Motor neuron (in vitro differentiated cells): ENCODE measurements at regions not wholly inside any gene's neighbourhood (a gene's known extent, or its start where the extent isn't known, plus 50 kb on each side); places are given as distances from the start of the nearest gene placed in this dataset.

Experiments used
- ATAC-seq, 8 experiments: fragments of 200-7000 bp; cut with Tn5 transposase; replicated peaks in 6 of 8; 2 replicates each; pipeline ENCODE4 v1.8.0; 2021; ENCODE audit warnings: mild to moderate bottlenecking in 8 of 8, moderate library complexity in 8 of 8
- H3K27ac ChIP-seq, 2 donors: fragments of 250-450 bp; sonication (Bioruptor Pico); 2 replicates each; pipeline ENCODE4 v1.9.0; 2021; ENCODE audit warnings: antibody characterized with exemption in 2 of 2, mild to moderate bottlenecking in 2 of 2, moderate library complexity in 1 of 2
- H3K4me1 ChIP-seq, 2 donors: fragments of 250-450 bp; sonication (Bioruptor Pico); replicated peaks in 1 of 2; 2 replicates each; pipeline ENCODE4 v1.6.1; 2021; ENCODE audit warnings: antibody characterized with exemption in 2 of 2, mild to moderate bottlenecking in 2 of 2, moderate library complexity in 1 of 2
- H3K4me3 ChIP-seq, 5 donors: fragments of 250-450 bp; sonication (Bioruptor Pico); 2 replicates each; pipeline ENCODE4 v1.9.0; 2021; ENCODE audit warnings: antibody characterized with exemption in 5 of 5, mild to moderate bottlenecking in 5 of 5, moderate library complexity in 4 of 5
- WGBS, 10 experiments: fragments of 450-650 bp; shearing (Covaris generic); methylation state at CpG; one replicate each; pipeline ENCODE4 v1.0.0; 2022; 5-methylcytosine and 5-hydroxymethylcytosine counted together
- in situ Hi-C, 9 experiments: fragments of 400-800 bp; cut with MboI; loops; one replicate each; pipeline ENCODE4 v1.15.0; 2021; ENCODE audit warnings: low sequenced_read_pairs in 9 of 9, low pct_unique_long_range_greater_than_20kb in 2 of 9; ENCODE audit not compliant: unreplicated experiment in 9 of 9

GRCh38 chr13:67742478-67742877 lies 512.3 kb upstream of the PCDH9 start:
- in situ Hi-C loops, result no loop called here
- no peak overlapping the region for H3K4me3 ChIP-seq
- H3K27ac ChIP-seq, result no peak overlapping the region
- 0 to 100% (median 58%) methylated on average over 1 to 2 of the region's 2 CpGs; no CpG with 5 or more reads in 2 of the 10 experiments for WGBS, 10 experiments
- H3K4me1 ChIP-seq, result peaks cover 0 to 12% of the 10 kb centered on the region in 2 donors
- no peak for ATAC-seq

- H3K27ac ChIP-seq, result no peak overlapping the region
- in situ Hi-C loops, result no loop called here
- peak in 3 of 8 experiments; percentile 46 to 78 (median 60) for ATAC-seq
- WGBS, 10 experiments, result 0 to 80% (median 49%) methylated on average over 1 to 4 of the region's 4 CpGs
- H3K4me3 ChIP-seq, result no peak overlapping the region
- H3K4me1 ChIP-seq, result peaks cover 5 to 20% of the 10 kb centered on the region in 2 donors
Observed at GRCh38 chr13:67740871-67741535, 510.9 kb upstream of the PCDH9 start.

GRCh38 chr13:67736646-67737420 lies 506.7 kb upstream of the PCDH9 start:
- Histone ChIP-seq H3K27ac (peak overlapping the region in 1 of 2 donors; percentile 11), H3K4me3 (no peak overlapping the region), H3K4me1 (peaks cover 11 to 20% of the 10 kb centered on the region in 2 donors)
- in situ Hi-C loops, result no loop called here
- WGBS, 10 experiments, result 0 to 48% (median 17%) methylated on average over 1 to 4 of the region's 4 CpGs
- peak; percentile 77 to 95 (median 91) for ATAC-seq

GRCh38 chr13:67735651-67736050 lies 505.5 kb upstream of the PCDH9 start:
- no peak for ATAC-seq
- H3K4me3 ChIP-seq, result no peak overlapping the region
- 60 to 100% (median 100%) methylated on average over 1 of the region's 1 CpG; no CpG with 5 or more reads in 1 of the 10 experiments for WGBS, 10 experiments
- in situ Hi-C loops, result no loop called here
- peaks cover 11 to 12% of the 10 kb centered on the region in 2 donors for H3K4me1 ChIP-seq
- no peak overlapping the region for H3K27ac ChIP-seq

- in situ Hi-C loops, result no loop called here
- Histone ChIP-seq H3K4me3 (no peak overlapping the region), H3K27ac (no peak overlapping the region), H3K4me1 (no peaks in the 10 kb centered on the region)
- ATAC-seq, result peak in 1 of 8 experiments; percentile 45
- 0 to 100% (median 45%) methylated on average over 1 to 3 of the region's 3 CpGs; no CpG with 5 or more reads in 2 of the 10 experiments for WGBS, 10 experiments
Observed at GRCh38 chr13:67726979-67727378, 496.8 kb upstream of the PCDH9 start.

- Histone ChIP-seq H3K4me3 (no peak overlapping the region), H3K27ac (no peak overlapping the region), H3K4me1 (no peaks in the 10 kb centered on the region)
- WGBS, 10 experiments, result 0 to 100% (median 65%) methylated on average over 1 to 2 of the region's 2 CpGs
- no peak for ATAC-seq
- in situ Hi-C loops, result no loop called here
Observed at GRCh38 chr13:67725999-67726398, 495.9 kb upstream of the PCDH9 start.

- no peak overlapping the region for H3K4me3 ChIP-seq
- 0 to 100% (median 93%) methylated on average over 1 of the region's 1 CpG; no CpG with 5 or more reads in 2 of the 10 experiments for whole genome bisulfite sequencing, 10 experiments
- in situ Hi-C loops, result no loop called here
- no peak overlapping the region for H3K27ac ChIP-seq
- ATAC-seq, result peak in 1 of 8 experiments; percentile 32
- H3K4me1 ChIP-seq, result no peaks in the 10 kb centered on the region
Observed at GRCh38 chr13:67713571-67713970, 483.4 kb upstream of the PCDH9 start.

- peak in 3 of 8 experiments; percentile 13 to 81 (median 53) for ATAC-seq
- WGBS, 10 experiments, result 12 to 94% (median 80%) methylated on average over 1 to 3 of the region's 3 CpGs; no CpG with 5 or more reads in 3 of the 10 experiments
Observed at GRCh38 chr13:67696775-67697174, 466.6 kb upstream of the PCDH9 start.

GRCh38 chr13:67664502-67664901 lies 434.4 kb upstream of the PCDH9 start:
- Histone ChIP-seq H3K27ac (no peak overlapping the region), H3K4me3 (no peak overlapping the region), H3K4me1 (peaks cover 3 to 18% of the 10 kb centered on the region in 2 donors)
- peak in 5 of 8 experiments; percentile 45 to 94 (median 53) for ATAC-seq
- in situ Hi-C loops, result no loop called here
- WGBS, 10 experiments, result 0 to 67% (median 31%) methylated on average over 1 to 2 of the region's 2 CpGs; no CpG with 5 or more reads in 3 of the 10 experiments

More at GRCh38 chr13:67696775-67697174, 466.6 kb upstream of the PCDH9 start:
- H3K4me1 ChIP-seq, result no peaks in the 10 kb centered on the region
- in situ Hi-C loops, result no loop called here
- no peak overlapping the region for H3K27ac ChIP-seq
- no peak overlapping the region for H3K4me3 ChIP-seq

- H3K27ac ChIP-seq, result no peak overlapping the region
- H3K4me1 ChIP-seq, result peaks cover 3 to 18% of the 10 kb centered on the region in 2 donors
- 8 to 97% (median 83%) methylated on average over 1 to 3 of the region's 3 CpGs for WGBS, 10 experiments
- in situ Hi-C loops, result no loop called here
- H3K4me3 ChIP-seq, result no peak overlapping the region
- no peak for ATAC-seq
Observed at GRCh38 chr13:67662997-67663396, 432.9 kb upstream of the PCDH9 start.

GRCh38 chr13:67652887-67653286 lies 422.8 kb upstream of the PCDH9 start:
- in situ Hi-C loops, result no loop called here

GRCh38 chr13:67651908-67652465 lies 421.9 kb upstream of the PCDH9 start:
- Histone ChIP-seq H3K4me1 (peaks cover 0 to 2% of the 10 kb centered on the region in 2 donors), H3K4me3 (no peak overlapping the region), H3K27ac (no peak overlapping the region)
- in situ Hi-C loops, result no loop called here
- WGBS, 10 experiments, result 0 to 100% (median 50%) methylated on average over 1 to 3 of the region's 3 CpGs; no CpG with 5 or more reads in 1 of the 10 experiments
- ATAC-seq, result no peak

More at GRCh38 chr13:67652887-67653286, 422.8 kb upstream of the PCDH9 start:
- ATAC-seq, result no peak
- H3K4me1 ChIP-seq, result no peaks in the 10 kb centered on the region
- no peak overlapping the region for H3K27ac ChIP-seq
- H3K4me3 ChIP-seq, result no peak overlapping the region
- WGBS, 10 experiments, result 10 to 96% (median 75%) methylated on average over 1 to 3 of the region's 3 CpGs

GRCh38 chr13:67650471-67650870 lies 420.3 kb upstream of the PCDH9 start:
- no peak overlapping the region for H3K4me3 ChIP-seq
- no peak for ATAC-seq
- in situ Hi-C loops, result no loop called here
- 0 to 100% (median 83%) methylated on average over 1 of the region's 1 CpG; no CpG with 5 or more reads in 5 of the 10 experiments for WGBS, 10 experiments
- H3K4me1 ChIP-seq, result peaks cover 0 to 7% of the 10 kb centered on the region in 2 donors
- H3K27ac ChIP-seq, result no peak overlapping the region
